ENCODE measurements at regions not wholly inside any gene's neighbourhood (a gene's known extent, or its start where the extent isn't known, plus 50 kb on each side); places are given as distances from the start of the nearest gene placed in this dataset.

GRCh38 chr2:200128296-200128695 lies 172.9 kb downstream of the MAIP1 start:
- no peak overlapping the region for H3K27ac ChIP-seq
- H3K36me3 ChIP-seq: no peaks in the 10 kb centered on the region
- peaks cover 3% of the 10 kb centered on the region; the same call in 1 of the 2 replicates for H3K9me3 ChIP-seq (replicated peaks)
- no peak overlapping the region for H3K4me3 ChIP-seq
- peaks cover 7% of the 10 kb centered on the region for H3K4me1 ChIP-seq
- no peaks in the 10 kb centered on the region for H3K27me3 ChIP-seq
- no peak for DNase-seq

DNA sequence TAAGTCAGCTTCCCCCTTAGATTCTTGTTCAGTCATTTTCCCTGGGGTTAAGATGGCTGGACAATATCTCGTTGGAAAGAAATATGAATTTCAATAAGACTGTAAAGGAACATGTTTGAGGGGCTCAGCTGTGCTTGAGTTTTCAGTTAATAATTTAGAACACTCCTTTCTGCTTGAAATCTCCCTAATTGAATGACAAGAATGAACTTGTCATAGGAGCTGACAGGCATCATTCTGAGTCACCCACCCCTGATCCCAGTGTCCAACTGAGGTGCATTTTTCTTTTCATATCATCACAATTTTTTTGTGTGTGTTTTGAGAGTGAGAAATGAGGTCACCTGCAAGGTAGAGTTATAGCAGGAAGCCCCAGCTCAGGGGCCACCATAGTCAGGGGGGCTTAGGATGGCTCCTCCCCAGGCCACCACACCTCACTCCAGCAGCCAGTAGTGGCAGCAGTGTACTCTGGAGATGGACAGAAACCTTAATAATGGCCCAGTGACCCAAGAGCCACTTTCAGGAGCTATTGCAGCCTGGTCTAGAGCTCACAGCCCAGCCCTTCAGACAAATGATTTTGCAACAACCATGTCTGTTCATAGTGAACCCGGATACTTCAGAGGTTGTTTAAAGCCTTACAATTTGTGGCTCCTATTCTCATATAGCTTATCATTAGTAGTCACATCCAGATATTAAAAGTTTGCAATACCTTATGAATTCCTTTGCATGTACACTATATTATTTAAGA lies 174.5 kb downstream of the MAIP1 start:
- no peaks in the 10 kb centered on the region for H3K36me3 ChIP-seq
- H3K4me3 ChIP-seq: no peak overlapping the region
- H3K27ac ChIP-seq: no peak overlapping the region
- no peaks in the 10 kb centered on the region for H3K27me3 ChIP-seq
- peaks cover 7% of the 10 kb centered on the region for H3K4me1 ChIP-seq
- DNase-seq: no peak
- H3K9me3 ChIP-seq (replicated peaks): peaks cover 7% of the 10 kb centered on the region

- DNase-seq: no peak
- Histone ChIP-seq H3K27me3 (no peaks in the 10 kb centered on the region), H3K27ac (no peak overlapping the region), H3K9me3 (replicated peaks) (peaks cover 11% of the 10 kb centered on the region), H3K36me3 (no peaks in the 10 kb centered on the region), H3K4me1 (peaks cover 7% of the 10 kb centered on the region), H3K4me3 (no peak overlapping the region)
Observed at GRCh38 chr2:200130762-200131166, 175.4 kb downstream of the MAIP1 start.

DNA sequence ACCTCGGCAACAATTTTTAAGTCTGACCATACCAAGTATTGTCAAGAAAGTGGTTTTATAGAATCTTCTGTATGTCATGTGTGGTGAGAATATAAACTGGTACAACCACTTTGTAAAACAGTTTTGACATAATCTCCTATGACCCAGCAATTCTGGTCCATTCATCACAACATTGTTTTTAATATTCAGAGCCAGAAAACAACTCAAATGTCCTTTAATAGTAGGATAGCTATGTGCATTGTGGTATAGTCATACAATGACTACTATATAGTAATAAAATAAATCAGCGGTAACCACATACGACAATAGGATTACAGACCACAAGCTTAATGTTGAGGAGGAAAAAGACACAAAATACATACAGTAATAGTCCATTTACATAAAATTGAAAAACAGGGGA lies 175.2 kb upstream of the SPATS2L start:
- no peaks in the 10 kb centered on the region for H3K27me3 ChIP-seq
- DNase-seq: no peak
- H3K4me3 ChIP-seq: no peak overlapping the region
- H3K36me3 ChIP-seq: no peaks in the 10 kb centered on the region
- H3K9me3 ChIP-seq (replicated peaks): peaks cover 11% of the 10 kb centered on the region
- peaks cover 7% of the 10 kb centered on the region for H3K4me1 ChIP-seq
- no peak overlapping the region for H3K27ac ChIP-seq

DNA sequence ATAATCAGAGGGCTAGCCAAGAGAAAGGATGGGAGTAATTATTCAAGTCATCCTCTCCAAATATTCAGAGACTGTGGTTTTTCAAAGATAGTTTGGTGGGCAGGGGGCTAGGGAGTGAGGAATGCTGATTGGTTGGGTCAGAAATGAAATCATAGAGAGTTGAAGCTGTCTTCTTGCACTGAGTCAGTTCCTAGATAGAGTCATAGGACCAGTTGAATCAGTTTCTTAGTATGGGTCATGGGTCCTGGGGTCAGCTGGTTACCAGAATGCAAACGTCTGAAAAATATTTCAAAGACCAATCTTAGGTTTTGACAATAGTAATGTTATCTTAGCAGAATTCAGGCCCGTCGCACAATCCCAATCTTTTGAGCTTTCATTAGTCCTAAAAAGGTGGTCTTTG lies 171.4 kb upstream of the SPATS2L start:
- Histone ChIP-seq H3K9me3 (replicated peaks) (peaks cover 11% of the 10 kb centered on the region), H3K27me3 (no peaks in the 10 kb centered on the region), H3K27ac (no peak overlapping the region), H3K36me3 (no peaks in the 10 kb centered on the region), H3K4me1 (peaks cover 33% of the 10 kb centered on the region), H3K4me3 (no peak overlapping the region)
- DNase-seq: no peak

GRCh38 chr2:200136655-200137054 lies 169.8 kb upstream of the SPATS2L start:
- H3K4me3 ChIP-seq: no peak overlapping the region
- no peaks in the 10 kb centered on the region for H3K36me3 ChIP-seq
- no peak for DNase-seq
- H3K9me3 ChIP-seq (replicated peaks): peaks cover 11% of the 10 kb centered on the region
- no peaks in the 10 kb centered on the region for H3K27me3 ChIP-seq
- H3K27ac ChIP-seq: no peak overlapping the region
- peaks cover 29% of the 10 kb centered on the region for H3K4me1 ChIP-seq

GRCh38 chr2:200137271-200137670 lies 169.2 kb upstream of the SPATS2L start:
- DNase-seq: no peak
- no peak overlapping the region for H3K4me3 ChIP-seq
- peaks cover 11% of the 10 kb centered on the region for H3K9me3 ChIP-seq (replicated peaks)
- no peaks in the 10 kb centered on the region for H3K27me3 ChIP-seq
- no peaks in the 10 kb centered on the region for H3K36me3 ChIP-seq
- H3K27ac ChIP-seq: no peak overlapping the region
- peaks cover 29% of the 10 kb centered on the region for H3K4me1 ChIP-seq

DNA sequence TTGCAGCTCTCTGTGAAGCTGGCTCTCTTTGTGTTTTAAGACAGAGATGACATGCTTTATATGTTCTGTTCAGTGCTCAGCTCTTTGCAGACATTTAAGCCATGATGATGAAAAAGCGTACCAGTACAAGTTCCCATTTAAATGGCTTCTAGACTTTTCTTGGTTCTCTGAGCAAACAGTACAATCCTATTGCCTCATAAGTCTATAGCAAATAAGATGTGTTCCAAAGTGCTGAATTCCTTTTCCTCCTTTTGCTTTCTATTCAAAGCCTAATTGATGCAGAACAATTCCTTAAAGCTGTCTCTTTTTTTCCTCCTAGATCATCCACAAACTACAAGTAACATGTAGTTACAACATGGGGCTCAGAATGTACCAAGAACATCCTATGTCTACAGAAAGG lies 168.8 kb upstream of the SPATS2L start:
- no peak for DNase-seq
- H3K36me3 ChIP-seq: no peaks in the 10 kb centered on the region
- no peak overlapping the region; the same call in 1 of the 2 replicates for H3K27ac ChIP-seq

GRCh38 chr2:200138391-200139124 lies 167.9 kb upstream of the SPATS2L start:
- Histone ChIP-seq H3K27ac (peak overlapping the region; percentile 48), H3K36me3 (no peaks in the 10 kb centered on the region), H3K9me3 (replicated peaks) (peaks cover 11% of the 10 kb centered on the region), H3K4me3 (no peak overlapping the region), H3K4me1 (peaks cover 29% of the 10 kb centered on the region), H3K27me3 (no peaks in the 10 kb centered on the region)
- DNase-seq: no peak

More for the DNA sequence above, 168.8 kb upstream of the SPATS2L start:
- no peak overlapping the region for H3K4me3 ChIP-seq
- no peaks in the 10 kb centered on the region for H3K27me3 ChIP-seq
- H3K9me3 ChIP-seq (replicated peaks): peaks cover 11% of the 10 kb centered on the region
- peaks cover 29% of the 10 kb centered on the region for H3K4me1 ChIP-seq

DNA sequence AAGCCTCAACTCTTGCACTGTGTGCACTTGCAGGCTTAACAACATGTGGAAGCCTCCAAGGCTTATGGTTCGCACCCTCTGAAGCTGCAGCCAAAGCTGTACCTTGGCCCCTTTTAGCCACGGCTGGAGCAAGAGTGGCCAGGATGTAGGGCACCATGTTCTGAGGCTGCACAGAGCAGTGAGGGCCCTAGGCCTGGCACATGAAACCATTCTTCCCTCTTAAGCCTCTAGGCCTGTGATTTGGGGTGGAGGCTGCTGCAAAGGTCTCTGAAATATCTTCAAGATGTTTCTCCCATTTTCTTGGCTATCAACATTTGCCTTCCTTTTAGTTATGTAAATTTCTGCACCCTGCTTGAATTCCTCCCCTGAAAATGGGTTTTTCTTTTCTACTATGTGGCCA lies 161.9 kb upstream of the SPATS2L start:
- Histone ChIP-seq H3K27ac (no peak overlapping the region), H3K27me3 (no peaks in the 10 kb centered on the region), H3K36me3 (no peaks in the 10 kb centered on the region), H3K9me3 (replicated peaks) (peaks cover 2% of the 10 kb centered on the region; the same call in 1 of the 2 replicates), H3K4me1 (peaks cover 45% of the 10 kb centered on the region), H3K4me3 (no peak overlapping the region)
- DNase-seq: no peak

DNA sequence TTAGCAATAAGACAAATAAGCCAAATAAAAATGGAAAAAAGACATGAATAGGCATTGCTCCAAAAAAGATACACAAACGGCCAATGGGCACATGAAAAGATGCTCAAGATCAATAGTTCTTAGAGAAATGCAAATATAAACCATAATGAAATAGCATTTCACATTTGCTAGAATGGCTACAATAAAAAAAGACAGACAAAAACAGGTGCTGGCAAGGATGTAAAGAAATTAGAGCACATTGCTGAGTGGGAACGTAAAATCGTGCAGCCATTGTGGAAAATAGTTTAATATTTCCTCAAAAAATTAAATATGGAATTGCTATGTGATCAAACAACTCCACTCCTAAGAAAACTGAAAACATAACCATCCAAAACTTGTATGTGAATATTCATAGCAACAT lies 160.0 kb upstream of the SPATS2L start:
- peak in 1 of 2 experiments; percentile 69 for DNase-seq
- H3K27me3 ChIP-seq: no peaks in the 10 kb centered on the region
- peak overlapping the region; percentile 98 for H3K27ac ChIP-seq
- no peak overlapping the region for H3K4me3 ChIP-seq
- peaks cover 21% of the 10 kb centered on the region for H3K9me3 ChIP-seq (replicated peaks)
- no peaks in the 10 kb centered on the region for H3K36me3 ChIP-seq
- H3K4me1 ChIP-seq: peaks cover 44% of the 10 kb centered on the region

GRCh38 chr2:200147371-200147770 lies 159.1 kb upstream of the SPATS2L start:
- H3K27ac ChIP-seq: peak overlapping the region; percentile 98
- no peak overlapping the region for H3K4me3 ChIP-seq

DNA sequence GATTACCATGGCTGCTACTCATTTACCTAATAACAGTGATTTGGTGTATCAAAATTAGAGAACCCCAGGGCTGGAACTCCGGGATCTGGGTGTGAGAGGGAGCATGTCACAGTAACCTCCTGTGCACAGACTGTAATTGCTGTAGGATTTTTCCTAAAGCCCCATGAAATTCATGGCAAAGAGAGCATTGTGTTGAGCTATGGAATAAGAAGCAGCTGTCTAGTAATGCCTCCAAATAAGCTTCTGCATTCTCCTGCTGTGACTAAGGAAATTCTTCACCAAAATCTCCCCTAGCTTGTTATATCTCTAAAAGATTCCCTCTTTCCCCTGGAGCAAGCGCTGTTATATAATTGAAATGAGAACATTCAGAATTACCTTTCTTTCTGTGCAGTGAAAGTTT lies 158.1 kb upstream of the SPATS2L start:
- peaks cover 21% of the 10 kb centered on the region for H3K9me3 ChIP-seq (replicated peaks)
- no peaks in the 10 kb centered on the region for H3K27me3 ChIP-seq
- no peak overlapping the region for H3K4me3 ChIP-seq
- peak overlapping the region; percentile 98 for H3K27ac ChIP-seq
- peaks cover 44% of the 10 kb centered on the region for H3K4me1 ChIP-seq
- DNase-seq: peak; percentile 87 to 98
- H3K36me3 ChIP-seq: no peaks in the 10 kb centered on the region

More at GRCh38 chr2:200147371-200147770, 159.1 kb upstream of the SPATS2L start:
- Histone ChIP-seq H3K36me3 (no peaks in the 10 kb centered on the region), H3K27me3 (no peaks in the 10 kb centered on the region), H3K4me1 (peaks cover 44% of the 10 kb centered on the region), H3K9me3 (replicated peaks) (peaks cover 21% of the 10 kb centered on the region)
- DNase-seq: peak; percentile 70 to 88

- Histone ChIP-seq H3K9me3 (replicated peaks) (peaks cover 21% of the 10 kb centered on the region), H3K4me3 (no peak overlapping the region), H3K27ac (peak overlapping the region; percentile 98; the same call in 1 of the 2 replicates), H3K36me3 (no peaks in the 10 kb centered on the region), H3K27me3 (no peaks in the 10 kb centered on the region), H3K4me1 (peaks cover 44% of the 10 kb centered on the region)
- DNase-seq: no peak
Observed at GRCh38 chr2:200150411-200151086, 155.9 kb upstream of the SPATS2L start.

DNA sequence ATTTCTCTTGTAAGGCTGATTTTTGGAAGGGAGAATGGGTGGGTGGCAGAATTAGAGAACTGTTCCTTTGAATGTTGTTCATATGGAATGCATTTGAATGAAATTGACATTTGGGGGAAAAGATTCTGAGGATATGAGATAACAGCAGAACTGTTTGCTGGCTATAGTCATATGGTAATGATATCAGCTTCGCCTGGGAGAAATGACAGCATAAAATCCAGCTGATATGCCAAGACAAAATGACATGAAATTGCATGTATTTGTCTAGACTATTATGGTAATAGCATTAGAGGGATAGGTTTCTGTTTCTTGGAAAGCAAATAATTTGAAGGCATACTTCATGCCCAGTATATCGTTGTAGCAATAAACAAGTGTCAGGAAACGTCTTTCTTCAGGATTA lies 150.8 kb upstream of the SPATS2L start:
- Histone ChIP-seq H3K9me3 (replicated peaks) (peaks cover 9% of the 10 kb centered on the region), H3K27me3 (no peaks in the 10 kb centered on the region), H3K4me3 (no peak overlapping the region), H3K4me1 (peaks cover 26% of the 10 kb centered on the region), H3K27ac (no peak overlapping the region), H3K36me3 (no peaks in the 10 kb centered on the region)
- DNase-seq: no peak

Data from SJCRH30 (cell line).